ENCODE measurements at regions not wholly inside any gene's neighbourhood (a gene's known extent, or its start where the extent isn't known, plus 50 kb on each side); places are given as distances from the start of the nearest gene placed in this dataset.

DNA sequence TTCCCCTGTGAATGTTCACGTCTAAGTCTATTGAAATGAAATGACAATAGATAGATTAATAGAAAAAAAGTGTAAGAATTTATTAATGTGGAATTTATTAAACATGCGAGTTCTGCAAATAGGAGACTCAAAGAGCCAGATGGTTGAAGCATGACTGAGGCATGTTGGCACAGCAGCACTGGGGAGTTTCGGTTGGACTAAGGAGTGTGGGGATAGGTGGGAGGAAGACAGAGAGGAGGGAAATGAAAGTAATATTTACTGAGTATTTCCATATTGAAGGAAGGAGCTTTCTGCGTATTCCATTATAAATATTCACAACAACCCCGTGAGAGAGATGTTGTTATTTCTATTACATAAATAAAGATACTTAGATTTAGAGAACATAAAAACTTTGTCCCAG is 79.5 kb upstream of the ZNF644 start:
- TF ChIP-seq, protein P1, sequence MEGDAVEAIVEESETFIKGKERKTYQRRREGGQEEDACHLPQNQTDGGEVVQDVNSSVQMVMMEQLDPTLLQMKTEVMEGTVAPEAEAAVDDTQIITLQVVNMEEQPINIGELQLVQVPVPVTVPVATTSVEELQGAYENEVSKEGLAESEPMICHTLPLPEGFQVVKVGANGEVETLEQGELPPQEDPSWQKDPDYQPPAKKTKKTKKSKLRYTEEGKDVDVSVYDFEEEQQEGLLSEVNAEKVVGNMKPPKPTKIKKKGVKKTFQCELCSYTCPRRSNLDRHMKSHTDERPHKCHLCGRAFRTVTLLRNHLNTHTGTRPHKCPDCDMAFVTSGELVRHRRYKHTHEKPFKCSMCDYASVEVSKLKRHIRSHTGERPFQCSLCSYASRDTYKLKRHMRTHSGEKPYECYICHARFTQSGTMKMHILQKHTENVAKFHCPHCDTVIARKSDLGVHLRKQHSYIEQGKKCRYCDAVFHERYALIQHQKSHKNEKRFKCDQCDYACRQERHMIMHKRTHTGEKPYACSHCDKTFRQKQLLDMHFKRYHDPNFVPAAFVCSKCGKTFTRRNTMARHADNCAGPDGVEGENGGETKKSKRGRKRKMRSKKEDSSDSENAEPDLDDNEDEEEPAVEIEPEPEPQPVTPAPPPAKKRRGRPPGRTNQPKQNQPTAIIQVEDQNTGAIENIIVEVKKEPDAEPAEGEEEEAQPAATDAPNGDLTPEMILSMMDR (IDR thresholded peaks at IDR 0.05): no peak
- no peak for TF ChIP-seq POLR2AphosphoS5 (IDR thresholded peaks at IDR 0.05)
